Germinal center (tissue), 1 donor: ENCODE measurements at regions not wholly inside any gene's neighbourhood (a gene's known extent, or its start where the extent isn't known, plus 50 kb on each side); places are given as distances from the start of the nearest gene placed in this dataset.
"Not testable (repeated sequence)": the region's sequence is repeated elsewhere in the genome, so short reads cannot be mapped to it uniquely, and the experiment has no call there.

Experiments
- DNase-seq: peaks from one replicate; pipeline ENCODE4 v3.0.0; 2012; ENCODE audit warnings: mixed read lengths, low spot score

DNA sequence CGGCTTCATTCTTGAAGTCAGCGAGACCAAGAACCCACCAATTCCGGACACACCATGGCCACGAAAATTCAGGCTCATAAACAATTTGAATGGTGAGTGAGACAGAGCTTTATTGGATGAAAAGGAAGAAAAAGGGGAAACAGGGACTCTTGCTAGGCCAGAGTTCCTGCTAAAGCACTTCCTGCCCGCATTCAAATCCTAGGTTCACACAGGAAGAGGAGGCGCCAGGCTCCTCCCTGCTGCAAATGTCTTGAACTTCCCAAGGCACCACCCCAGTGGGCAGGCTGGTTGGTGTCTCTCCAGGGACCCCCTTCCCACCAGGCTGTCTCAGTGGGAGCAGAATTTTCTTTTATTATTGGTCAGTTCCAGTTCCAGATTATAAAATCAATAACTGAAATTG is 121.2 kb downstream of the FSCB start:
- no peak for DNase-seq

DNA sequence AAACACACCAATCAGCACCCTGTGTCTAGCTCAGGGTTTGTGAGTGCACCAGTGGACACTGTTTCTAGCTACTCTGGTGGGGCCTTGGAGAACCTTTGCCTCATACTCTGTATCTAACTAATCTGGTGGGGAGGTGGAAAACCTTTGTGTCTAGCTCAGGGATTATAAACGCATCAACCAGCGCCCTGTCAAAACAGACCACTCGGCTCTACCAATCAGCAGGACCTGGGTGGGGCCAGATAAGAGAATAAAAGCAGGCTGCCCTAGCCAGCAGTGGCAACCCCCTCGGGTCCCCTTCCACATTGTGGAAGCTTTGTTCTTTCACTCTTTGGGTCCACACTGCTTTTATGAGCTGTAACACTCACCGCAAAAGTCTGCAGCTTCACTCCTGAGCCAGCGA is 121.8 kb downstream of the FSCB start:
- DNase-seq: not testable (repeated sequence)

DNA sequence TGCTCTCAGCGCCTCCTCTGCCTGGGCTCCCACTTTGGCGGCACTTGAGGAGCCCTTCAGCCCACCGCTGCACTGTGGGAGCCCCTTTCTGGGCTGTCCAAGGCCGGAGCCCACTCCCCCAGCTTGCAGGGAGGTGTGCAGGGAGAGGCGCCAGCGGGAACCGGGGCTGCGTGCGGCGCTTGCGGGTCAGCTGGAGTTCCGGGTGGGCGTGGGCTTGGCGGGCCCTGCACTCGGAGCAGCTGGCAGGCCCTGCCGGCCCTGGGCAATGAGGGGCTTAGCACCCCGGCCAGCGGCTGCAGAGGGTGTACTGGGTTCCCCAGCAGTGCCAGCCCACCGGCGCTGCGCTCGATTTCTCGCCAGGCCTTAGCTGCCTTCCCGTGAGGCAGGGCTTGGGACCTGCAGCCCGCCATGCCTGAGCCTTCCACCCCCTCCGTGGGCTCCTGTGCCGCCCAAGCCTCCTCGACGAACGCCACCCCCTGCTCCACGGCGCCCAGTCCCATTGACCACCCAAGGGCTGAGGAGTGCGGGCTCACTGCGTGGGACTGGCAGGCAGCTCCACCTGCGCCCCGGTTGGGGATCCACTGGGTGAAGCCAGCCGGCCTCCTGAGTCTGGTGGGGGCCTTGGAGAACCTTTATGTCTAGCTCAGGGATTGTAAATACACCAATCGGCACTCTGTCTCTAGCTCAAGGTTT is 122.3 kb downstream of the FSCB start:
- DNase-seq: not testable (repeated sequence)

- DNase-seq: no peak
Observed at GRCh38 chr14:44384093-44384492, 123.0 kb downstream of the FSCB start.

DNA sequence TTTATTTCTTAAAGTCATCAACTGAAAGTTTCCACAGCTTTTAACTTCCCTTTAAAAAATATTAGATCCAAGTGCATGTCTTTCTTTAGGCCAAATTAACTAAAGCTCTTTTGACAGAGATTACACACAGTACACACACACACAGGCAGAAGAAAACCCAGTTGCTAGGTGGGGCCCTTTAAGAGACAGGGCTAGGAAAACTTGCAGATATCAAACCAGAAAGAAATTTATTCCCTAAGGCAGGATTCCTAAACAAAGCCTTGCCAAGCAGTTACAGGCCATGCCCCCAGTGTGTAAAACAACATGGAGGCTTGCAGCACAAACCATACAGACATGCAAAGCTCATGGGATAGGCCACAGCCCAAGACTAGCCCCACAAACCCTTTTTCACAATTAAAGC is 123.4 kb downstream of the FSCB start:
- no peak for DNase-seq

DNA sequence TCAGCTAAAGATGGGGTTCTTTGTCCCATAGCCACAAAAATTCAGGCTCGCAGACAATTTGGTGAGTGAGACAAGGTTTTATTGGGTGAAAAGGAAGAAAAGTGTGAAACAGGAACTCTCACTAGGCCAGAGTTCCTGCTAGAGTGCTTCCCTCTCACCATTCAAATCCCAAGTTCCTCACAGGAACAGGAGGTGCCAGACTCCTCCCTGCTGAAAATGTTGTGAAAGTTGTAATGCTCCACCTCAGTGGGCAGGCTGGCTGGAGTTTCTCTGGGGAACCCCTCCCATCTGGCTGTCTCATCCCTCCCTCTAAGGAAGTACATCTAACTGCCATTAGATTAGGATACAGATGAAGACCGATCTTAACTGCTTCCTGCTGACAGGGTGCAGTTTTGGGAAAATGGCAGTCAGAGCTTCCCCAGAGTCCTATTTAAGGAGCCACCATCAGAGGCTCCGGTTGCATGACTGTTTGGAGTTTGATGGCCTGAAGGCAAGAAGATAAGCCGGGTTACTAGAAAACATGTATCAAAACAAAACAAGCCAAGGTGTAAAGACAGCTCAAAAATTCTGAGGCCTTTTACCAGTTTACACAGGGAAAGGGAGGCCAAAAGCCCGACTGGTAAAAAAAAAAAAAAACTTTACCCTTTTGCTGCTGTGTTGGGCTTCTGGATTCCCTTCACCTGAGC is 127.6 kb downstream of the FSCB start:
- DNase-seq: no peak

DNA sequence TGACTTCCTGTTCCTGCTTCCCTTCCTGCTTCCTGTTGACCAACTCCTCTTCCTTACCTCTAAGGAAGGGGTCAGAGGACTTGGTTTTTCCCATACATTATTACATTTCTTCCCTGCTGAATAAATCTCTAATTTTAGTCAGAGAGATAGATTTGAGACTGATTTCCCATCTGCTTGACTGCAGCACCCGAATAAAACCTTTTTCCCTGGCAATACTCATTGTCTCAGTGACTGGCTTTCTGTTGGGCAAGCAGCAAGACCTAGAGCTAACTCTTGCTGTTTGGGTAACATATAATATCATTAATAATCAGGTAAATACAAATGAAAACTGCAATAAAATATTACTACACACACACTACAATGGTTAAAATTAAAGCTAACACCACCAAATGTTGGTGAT is 132.2 kb downstream of the FSCB start:
- no peak for DNase-seq

DNA sequence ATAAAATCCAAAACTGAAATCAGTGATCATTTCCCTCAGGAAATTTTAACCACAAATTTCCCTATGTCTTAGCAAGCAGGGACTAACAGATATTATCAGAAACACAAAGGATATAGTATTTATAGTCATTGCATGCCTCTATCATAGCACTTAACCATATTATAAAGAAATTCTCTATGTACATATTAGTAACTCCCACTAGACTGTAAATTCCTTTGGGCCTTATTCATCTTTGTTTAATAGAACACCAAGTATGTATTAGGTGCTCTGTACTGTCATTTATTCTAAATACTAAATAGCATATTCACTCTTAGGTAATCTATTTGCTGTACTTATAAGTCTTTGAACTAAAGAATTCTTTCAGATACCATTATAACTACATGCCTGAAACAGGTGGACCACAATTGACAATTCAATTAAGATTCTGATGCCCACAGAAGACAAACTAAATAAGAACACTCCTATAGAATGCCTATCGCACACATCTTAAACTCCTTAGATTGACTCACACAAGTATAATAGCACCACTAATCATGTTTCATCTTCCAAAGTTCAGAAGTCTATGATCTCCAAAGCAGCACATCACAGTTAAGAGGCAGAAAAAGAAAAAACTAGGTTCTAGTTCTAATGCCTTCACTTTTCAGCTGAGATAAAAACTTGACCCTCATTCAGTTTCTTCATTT is 134.1 kb downstream of the FSCB start:
- no peak for DNase-seq

- no peak for DNase-seq
Observed at GRCh38 chr14:44372231-44372630, 134.9 kb downstream of the FSCB start.

- DNase-seq: no peak
Observed at GRCh38 chr14:44370727-44371126, 136.4 kb downstream of the FSCB start.

GRCh38 chr14:44369401-44370123 is 137.5 kb downstream of the FSCB start:
- DNase-seq: no peak

- no peak for DNase-seq
Observed at GRCh38 chr14:44361083-44361482, 146.0 kb downstream of the FSCB start.

DNA sequence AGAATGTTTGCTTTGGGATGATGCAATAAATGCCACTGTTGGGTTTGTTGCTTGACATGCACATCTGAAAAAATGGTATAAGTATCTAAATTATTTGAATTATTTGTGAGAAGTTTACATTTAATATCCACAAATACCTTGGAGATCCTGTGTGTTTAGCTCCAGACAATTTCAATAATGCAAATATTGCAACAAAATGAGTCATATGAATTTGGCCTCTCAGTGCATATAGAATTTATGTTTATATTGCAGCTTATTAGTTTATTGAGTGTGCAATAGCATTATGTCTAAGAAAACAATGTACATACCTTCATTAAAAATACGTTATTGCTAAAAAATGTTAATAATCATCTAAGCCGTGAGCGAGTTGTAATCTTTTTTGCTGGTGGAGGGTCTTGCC is 153.3 kb downstream of the FSCB start:
- DNase-seq: no peak

- no peak for DNase-seq
Observed at GRCh38 chr14:44352201-44352600, 154.9 kb downstream of the FSCB start.

GRCh38 chr14:44347316-44347715 is 159.8 kb downstream of the FSCB start:
- DNase-seq: no peak

DNA sequence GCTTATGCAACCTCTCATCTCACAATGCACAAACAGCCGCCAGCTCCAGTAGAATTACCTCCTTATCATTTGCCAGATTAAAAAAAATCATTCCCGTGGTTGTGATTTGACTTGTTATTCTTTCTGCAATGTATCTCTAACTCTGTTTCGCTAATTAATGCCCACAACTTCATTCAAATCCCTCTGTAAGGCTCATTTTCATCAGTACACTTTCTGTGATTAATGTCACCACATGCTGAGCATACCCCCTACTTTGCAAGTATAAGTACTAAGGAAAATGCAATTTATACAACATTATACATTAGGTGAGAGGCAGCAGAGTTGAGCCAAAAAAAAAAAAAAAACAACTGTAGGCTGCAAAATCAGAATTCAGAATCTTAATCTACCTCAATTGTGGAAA is 166.0 kb downstream of the FSCB start:
- DNase-seq: no peak

GRCh38 chr14:44339862-44340261 is 167.2 kb downstream of the FSCB start:
- no peak for DNase-seq

- no peak for DNase-seq
Observed at GRCh38 chr14:44339231-44339630, 167.9 kb downstream of the FSCB start.

GRCh38 chr14:44317441-44317746 is 189.7 kb downstream of the FSCB start:
- DNase-seq: no peak

GRCh38 chr14:44316647-44317440 is 190.2 kb downstream of the FSCB start:
- no peak for DNase-seq

DNA sequence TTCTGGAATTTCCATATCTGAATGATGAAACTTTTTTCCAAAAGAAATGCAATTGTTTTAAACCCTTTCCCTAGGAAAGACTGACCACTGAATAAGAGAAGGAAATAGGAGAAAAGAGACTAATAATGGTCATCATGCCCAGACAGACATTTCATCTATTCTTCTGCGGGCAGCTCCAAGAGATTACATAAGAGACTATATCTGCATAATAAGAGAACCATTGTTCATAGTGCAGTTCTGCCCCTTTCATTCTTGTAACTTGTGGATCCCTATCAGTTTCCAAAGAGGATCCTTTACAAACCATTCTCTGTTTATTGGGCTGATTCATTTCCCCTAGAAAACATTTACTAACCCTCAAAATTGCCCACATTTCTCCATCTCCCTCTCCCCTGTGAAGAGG is 197.8 kb downstream of the FSCB start:
- no peak for DNase-seq

GRCh38 chr14:44300916-44301315 is 206.2 kb downstream of the FSCB start:
- DNase-seq: no peak
